GF-D8 (cell line): ENCODE measurements at regions not wholly inside any gene's neighbourhood (a gene's known extent, or its start where the extent isn't known, plus 50 kb on each side); places are given as distances from the start of the nearest gene placed in this dataset.
"Not testable (repeated sequence)": the region's sequence is repeated elsewhere in the genome, so short reads cannot be mapped to it uniquely, and the experiment has no call there.

Experiments
- DNase-seq: peaks from one replicate; lab custom pipeline; 2025; lab: John Stamatoyannopoulos, UW

DNA sequence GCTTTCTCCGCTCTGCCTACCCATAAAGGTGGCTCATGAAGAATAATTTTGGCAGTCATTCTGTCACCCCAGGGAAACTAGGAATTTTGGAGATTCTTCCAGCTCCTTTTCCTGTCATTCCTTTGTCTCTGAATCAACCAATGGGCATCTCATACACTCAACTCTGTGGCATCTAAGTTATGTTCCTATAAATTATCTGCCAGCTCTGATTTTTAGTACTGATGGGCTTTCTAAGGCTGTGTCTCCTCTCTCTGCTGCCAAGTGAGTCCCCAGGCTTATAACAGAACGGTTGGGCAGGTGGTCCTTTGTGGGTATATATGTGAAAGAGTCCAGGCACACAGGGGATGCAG is 226.8 kb downstream of the NMUR2 start:
- DNase-seq = no peak

DNA sequence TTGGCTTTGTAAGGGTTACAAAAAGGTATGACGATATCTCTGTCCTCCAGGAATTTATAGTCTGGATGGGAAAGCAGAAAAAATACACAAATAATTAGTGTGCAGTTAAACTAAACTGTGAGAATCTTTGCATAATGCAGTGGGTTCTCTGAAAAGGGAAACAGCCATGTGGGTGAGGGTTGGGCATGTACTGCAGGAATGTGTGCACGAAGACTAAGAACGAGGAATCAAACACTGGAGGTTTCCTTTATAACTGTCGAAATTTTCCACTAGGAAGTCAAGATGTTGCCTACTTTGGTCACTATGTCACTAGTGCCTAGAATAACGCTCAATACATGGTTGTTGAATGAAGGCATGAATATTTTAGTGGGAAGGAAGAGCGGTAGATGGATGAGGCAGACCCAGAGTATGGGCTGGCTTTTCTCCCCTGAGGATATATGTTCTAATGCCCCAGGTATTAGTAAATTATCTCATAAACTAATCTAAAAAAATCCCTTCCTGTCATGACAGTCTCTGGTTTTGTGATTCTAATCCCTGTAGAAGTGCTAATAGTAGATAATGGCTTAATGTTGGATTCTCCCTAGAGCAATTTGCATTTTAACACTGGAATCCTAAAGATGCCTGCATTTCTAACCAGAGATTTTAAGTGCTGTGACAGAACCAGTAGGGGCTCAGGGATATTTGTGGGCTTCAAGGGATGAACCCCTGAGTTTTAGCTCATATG is 227.3 kb downstream of the NMUR2 start:
- no peak for DNase-seq

DNA sequence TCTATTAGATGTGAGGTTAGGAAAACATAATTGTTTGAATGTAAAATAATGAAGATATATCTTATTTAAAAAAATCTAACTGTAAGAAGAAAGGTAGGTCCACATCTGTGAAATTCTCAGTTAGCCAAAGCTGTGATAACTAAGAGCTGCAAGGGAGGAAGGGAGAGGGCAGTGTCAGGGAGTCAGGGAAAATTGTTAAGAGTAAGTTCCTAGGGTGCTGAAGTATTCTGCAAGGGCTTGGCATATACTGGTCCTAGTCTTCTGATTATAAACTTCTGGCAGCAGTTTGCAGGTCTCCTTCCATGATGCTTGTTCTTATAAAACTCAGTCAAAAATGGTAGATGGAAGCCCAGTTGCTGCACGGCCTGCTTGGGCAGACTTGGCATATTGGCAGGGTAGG is 233.2 kb downstream of the NMUR2 start:
- no peak for DNase-seq

DNA sequence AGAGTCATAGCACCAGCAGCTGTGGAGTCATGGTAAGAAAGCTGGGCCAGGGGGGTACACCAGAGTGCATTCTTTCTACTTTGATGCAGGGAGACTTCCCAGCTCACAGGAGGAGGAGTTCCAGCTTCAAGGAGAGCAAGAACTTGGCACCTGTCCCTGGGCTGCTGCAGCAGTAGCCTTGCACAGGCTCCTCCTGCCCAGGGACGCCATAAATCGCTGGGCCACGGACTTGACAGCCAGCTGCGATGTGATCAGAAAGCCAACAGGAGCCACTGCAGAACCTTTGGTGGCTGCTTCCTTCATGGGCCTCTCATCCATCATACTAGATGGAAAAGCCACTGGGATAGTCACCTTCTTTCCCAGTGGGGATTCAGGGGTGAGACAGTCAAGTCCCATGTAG is 234.7 kb downstream of the NMUR2 start:
- no peak for DNase-seq

DNA sequence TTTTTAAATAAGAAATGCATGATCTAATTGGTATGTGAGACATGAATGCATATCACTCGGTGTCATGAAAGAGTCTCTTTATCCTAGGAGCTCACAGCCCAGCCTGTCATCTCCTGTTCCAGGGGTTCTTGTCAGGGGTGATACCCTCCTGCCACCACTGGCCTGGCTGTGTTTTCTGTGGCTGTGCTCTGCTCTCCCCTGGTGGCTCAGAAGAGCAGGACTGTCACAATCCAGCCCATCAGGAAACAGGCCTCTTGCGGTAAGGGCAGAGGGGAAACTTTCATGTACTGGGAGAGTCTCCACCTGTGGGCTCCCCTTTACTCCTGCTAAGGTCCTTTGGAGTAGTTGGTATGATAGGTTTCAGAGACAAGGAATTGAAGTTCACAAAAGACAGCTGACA is 240.2 kb upstream of the GLRA1 start:
- no peak for DNase-seq

DNA sequence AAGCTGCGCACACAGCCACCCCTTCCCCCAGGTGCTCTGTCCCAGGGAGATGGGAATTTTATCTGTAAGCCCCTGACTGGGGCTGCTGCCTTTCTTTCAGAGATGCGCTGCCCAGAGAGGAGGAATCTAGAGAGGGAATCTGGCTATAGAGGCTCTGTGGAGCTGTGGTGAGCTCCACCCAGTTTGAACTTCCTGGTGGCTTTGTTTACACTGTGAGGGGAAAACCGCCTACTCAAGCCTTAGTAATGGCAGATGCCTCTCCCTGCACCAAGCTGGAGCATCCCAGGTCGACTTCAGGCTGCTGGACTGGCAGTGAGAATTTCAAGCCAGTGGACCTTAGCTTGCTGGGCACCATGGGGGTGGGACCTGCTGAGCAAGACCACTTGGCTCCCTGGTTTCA is 235.2 kb upstream of the GLRA1 start:
- not testable (repeated sequence) for DNase-seq

DNA sequence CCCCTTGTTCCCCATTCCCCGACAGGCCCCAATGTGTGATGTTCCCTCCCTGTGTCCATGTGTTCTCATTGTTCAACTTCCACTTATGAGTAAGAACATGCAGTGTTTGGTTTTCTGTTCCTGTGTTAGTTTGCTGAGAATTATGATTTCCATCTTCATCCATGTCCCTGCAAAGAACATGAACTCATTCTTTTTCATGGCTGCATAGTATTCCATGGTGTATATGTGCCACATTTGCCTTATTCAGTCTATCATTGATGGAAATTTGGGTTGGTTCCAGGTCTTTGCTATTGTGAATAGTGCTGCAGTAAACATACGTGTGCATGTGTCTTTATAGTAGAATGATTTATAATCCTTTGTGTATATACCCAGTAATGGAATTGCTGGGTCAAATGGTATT is 229.8 kb upstream of the GLRA1 start:
- DNase-seq = not testable (repeated sequence)

DNA sequence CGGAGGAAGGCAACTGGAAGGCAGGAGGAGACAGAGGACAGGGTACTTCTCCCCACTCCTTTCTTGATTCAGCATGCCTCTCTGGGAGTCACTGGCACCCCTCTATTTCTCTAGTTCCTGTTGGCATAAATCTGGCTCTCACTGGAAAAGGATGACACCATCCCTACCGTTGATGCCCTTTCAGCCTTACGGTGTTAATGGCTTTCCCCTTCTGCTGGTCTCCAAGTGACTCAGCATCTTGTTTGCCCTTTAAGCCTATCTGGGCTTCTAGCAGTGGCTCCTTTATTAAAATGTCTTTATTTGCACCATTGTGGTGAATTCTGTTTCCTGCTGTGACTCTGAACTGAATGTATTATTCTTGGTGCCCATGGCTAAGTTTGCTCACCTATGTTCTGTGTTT is 227.3 kb upstream of the GLRA1 start:
- DNase-seq = no peak

DNA sequence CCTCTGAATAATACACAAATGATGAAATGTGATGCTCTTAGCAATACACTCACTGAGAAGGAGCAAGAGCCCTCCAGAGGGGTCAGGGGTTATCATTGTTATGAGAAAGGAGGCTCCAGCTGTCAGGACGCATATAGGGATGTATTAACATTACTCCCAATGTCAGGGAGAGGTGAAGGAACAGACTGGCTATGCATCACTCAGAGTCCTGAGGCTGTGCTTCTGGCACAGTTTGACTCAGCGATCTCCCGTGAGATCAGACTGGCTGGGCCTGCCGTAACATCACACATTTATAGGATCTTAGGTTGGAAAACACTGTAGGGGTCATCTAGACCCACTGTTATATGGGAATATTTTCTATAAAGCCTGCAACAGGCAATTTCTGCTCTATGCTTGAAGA is 226.5 kb upstream of the GLRA1 start:
- DNase-seq = no peak

DNA sequence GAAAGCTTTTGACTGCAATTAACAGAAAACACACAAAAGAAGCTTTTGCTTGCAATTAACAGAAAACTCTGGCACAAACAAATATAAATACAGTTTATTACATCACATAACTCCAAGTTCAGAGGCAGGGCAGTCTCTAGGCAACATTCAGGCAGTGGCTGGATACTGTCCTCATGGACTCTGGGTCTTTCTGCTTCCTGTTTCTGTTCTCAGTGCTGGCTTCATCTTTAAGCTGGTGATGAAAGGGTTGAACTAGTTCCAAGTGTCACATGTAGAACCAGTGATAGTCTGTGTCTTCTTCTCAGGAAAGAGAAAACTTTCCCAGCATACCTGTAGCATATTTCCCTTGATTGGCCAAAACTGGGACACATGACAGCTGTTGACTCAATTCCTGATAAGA is 222.6 kb upstream of the GLRA1 start:
- DNase-seq = no peak

DNA sequence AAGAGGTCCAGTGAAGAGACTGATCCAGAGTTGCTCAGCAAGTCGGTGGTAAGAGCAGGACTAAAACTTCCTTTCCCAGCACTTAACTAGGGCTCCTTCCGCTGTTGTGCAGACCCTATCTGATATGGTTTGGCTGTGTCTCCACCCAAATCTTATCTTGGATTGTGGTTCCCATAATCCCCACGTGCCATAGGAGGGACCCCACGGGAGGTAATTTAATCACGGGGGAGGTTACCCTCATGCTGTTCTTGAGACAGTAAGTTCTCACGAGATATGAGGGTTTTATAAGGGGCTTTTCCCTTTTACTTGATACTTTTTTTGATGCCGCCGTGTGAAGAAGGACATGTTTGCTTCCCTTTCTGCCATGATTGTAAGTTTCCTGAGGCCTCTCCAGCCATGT is 221.9 kb upstream of the GLRA1 start:
- no peak for DNase-seq

DNA sequence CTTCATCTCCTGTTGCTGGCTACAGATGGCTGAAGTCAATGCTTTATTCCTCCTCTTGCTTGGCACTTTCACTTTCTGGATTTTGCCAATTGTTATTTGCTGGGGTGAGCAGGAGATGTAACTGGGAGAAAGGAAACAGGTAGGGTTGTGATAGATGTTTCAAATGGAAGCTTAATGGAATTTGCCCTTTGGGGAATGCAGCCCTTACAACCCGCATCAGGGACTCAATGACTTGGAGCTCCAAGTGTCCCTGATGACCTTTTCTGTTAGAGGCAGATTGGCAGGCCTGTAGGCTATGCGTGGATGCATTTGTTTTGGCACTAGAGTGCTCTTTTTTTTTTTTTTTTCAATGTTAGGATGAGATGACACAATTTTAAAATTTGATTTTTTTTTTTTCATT is 219.9 kb upstream of the GLRA1 start:
- DNase-seq = no peak

DNA sequence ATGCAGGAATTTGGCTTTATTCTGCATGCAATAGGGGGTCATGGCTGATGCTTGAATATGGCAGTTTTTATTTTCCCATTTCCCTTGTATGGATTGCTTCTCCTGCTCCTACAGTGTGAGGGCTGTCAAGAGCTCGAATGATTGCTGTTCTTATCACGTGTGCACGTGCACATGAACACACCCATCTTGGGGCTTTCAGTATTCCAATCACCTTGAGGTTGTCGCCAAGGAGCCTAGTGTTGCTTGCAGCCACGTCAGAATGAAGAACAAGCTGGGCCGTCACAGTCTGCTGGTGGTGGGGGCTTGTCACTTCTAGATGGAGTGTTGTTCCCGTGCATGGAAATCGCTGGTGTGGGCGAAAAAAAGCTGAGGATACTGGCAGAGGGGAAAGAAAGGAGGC is 219.4 kb upstream of the GLRA1 start:
- DNase-seq = no peak

DNA sequence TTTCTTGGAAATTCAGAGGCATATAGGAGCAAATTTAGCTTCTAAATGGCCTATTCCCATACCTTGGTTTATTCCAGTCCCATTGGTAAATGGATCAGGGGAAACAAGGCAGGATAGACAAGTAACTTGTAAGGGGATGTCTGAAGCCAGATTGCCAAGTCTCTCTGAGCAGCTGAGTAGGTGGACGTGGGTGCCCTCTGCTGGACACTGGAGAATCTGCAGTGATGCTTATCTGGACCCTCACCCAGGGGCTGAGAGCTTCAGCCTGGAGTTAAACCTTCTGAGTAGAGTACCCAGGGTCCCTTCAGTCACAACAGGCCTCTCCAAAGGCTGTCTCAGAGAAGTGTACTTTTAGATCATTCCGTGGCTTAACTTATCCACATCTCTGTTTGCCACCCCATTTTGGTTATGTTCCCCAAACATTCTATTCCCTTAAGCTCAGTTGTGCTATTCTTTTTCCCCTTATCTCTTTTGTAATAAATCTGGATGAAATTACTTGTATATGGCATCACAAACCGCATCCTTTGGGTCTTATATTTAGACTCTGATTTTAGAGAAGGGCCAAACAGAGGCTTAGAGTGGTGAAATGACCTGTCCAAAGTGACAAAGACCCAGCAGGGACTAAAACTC is 218.3 kb upstream of the GLRA1 start:
- no peak for DNase-seq

DNA sequence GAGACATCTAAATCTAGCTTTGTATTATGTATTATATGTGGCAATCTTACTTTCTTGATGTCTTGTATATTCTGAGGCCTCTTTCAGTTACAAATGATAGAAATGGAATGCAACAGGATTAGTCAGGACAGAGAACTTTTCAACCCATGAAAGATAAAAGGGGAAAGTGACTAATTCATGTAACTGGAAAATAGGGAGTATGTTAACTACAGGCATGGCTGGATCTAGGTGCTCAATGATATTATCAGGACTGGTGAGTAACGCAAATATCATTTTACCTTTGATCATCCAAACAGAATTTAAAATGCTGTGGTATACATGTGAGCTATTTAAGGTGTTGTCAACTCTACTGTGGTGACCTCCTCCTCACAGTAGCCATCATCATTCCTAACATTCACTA is 215.7 kb upstream of the GLRA1 start:
- DNase-seq = no peak

DNA sequence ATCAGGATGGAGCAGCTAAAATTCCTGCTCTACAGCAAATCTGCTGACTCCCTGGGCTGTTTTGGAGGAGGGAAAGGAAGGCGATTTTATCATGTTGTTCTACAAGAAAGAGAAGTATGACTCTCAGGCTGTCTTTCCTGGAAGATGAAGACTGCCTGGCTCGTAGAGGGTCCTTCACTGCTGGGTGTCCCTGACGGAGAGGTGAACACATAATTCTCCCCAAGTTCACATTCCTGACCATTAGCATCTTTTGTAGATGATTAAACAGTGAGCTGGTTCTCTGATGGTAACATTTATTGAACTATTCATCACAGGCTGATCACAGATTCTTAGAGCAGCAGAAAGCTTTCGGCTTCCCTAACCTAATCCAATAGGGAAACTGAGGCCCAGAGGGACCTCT is 212.4 kb upstream of the GLRA1 start:
- DNase-seq = no peak

DNA sequence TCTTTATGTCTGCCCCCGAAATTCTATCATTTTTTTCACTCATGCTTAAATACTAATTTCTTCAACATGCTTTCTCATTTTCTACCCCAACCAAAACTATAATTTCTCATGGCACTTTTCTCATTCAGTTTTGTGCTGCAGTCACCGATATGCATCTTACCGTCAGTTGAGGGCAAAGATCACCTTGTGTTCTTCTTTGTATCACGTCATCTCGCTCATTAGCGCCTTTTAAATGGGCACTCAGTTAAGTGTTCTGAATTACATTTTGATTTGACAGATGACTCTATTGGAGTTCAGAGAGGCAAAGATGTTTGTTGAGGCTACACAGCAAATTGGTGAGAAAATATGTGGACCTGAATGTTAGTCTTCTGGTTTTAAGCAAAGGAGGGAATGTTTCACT is 211.7 kb upstream of the GLRA1 start:
- DNase-seq = no peak

DNA sequence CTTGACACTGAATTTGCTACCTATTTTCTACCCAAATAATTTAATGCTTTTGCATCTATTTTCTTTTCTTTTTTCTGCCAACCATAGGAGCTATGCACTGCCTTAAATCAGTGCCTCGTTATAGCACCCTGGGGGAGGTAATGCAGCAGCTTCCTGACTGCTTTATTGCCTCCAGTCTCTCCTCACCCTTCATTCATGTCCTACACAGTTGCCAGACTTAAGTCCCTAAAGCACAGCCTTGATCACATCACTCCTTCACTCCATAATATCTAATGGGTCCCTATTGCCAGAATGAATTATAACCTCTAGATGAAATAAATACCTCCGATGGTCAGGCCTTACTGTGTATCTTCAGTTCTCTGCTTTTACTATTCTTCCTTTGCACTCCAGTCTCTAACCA is 211.2 kb upstream of the GLRA1 start:
- DNase-seq = no peak

DNA sequence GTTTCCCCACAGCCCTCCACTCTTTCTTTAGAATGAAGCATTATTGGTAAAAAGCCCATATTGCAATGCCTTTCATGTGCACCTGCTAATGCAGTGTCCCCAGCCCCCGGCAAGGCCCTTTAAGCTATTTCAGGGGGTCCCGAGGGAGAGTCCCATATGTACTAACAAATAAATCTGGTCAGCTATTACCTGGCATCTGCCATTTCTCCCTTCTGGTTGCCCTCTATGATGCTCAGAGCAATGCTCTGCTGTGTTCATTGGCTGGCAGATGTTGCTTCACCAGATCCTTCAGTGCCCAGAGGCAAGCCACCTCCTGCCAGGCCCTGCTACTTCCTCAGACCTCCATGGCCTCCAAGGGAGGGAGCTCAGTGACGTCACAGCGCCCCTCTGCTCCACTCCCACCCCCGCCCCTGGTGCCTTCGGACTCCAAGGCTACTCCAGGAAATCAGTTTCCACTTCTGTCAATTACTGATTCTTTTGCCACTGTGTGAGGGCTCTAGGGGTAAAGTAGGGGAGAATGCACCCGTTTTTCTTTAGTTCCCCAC is 201.1 kb upstream of the GLRA1 start:
- no peak for DNase-seq

DNA sequence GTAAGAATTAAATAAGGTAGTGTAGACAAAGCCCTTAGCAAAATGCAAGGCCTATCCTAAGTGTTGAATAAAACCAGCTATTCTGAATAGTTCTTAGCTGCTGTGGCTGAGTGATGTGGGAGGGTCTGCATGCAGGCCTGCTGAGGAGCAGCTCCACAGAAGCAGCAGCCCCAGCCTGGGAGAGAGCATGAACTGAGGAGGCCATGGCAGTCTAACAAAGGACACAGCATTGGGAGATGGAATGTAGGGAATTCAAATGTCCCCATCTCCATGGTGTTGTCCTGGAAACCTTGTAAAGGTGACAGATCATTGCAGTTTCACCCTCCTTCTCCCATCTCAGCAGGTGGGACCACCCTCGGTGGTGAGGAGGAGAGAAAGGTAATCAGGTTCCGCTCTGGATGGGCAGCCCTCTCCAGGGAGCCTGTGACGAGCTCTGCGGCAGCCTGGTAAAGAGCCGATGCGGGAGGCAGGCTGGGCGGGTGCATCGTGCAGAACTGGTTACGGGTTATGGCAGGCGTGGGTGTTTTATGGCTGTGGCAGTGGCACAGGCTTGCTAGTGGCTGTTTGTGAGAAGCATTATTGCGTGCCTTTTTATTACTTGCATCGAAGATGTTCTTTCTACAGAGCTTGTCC is 199.9 kb upstream of the GLRA1 start:
- DNase-seq = no peak

DNA sequence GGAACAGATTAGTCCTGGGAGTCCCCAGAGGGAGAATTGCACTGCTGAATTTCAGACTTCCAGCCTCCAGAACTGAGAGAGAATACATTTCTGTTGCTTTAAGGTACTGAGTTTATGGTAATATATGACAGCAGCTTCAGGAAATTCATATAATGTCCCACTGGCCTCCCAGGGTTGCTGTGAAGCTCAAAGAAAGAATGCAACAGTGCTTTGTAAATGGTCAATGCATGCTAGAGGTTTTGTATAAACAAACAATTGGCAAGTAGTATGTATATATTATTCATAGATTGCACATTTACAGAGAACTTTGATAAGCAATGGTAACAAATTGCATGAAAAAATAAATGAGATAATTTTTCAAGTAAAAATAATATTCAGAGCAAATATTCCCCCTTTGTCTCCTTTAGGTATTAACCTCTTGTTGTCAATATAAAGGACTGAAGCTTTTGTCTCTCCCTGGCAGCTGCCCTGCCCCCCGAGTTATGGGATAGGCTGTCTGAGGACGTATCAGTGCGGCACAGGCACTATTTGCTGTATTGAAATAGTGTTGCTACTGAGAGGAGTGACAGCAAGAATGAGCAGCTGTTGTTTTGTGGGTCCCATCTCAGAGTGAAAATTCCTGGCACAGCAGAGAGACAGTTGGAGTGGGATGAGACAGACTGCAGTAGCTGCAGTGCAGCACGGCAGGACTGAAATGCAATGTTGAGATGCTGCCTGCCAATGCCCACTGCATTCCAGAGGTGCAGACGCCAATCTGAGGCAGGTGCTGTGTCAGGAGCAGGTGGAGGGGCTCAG is 194.2 kb upstream of the GLRA1 start:
- no peak for DNase-seq

DNA sequence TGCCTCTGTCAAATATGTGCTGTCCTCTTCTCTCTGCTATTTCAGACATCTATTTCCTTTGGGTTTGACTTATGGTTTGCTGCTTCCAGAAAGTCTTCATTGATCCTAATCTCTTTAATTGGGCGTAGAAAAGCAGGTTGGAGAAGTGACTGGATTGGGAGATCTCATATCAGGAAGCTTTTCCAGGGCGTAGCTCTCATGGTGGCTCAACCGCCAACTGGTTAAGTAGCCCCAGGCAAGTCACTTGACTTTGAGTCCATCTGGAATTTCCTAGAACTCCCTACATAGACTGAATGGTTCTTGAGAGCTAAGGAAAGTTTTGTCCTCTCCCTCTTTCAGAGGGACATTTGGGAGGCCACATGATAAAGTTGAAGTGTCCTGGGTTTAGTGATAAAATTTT is 192.3 kb upstream of the GLRA1 start:
- DNase-seq = no peak

DNA sequence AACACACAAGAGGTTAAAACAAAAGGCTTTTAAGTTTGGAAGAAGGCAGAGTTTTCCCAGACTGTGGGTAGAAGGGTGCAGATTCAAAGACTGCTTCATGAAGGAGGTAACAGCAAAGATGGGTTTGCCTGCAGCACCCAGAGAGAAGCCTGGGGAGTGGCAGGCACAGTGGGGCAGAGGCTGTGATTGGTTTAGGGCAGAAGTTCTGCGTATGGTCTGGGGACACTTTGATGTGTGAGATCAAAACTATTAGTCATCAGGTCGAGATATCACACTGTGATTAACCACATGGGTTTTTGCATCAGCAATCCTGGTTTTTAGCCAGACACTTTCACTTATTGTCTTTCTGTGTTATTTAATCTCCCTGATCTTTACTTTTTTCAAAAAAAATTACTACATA is 188.8 kb upstream of the GLRA1 start:
- no peak for DNase-seq
